GM21717 (cell line): ENCODE measurements at regions not wholly inside any gene's neighbourhood (a gene's known extent, or its start where the extent isn't known, plus 50 kb on each side); places are given as distances from the start of the nearest gene placed in this dataset.
"Not testable (repeated sequence)": the region's sequence is repeated elsewhere in the genome, so short reads cannot be mapped to it uniquely, and the experiment has no call there.

ENCODE experiments used
- ATAC-seq: cut with Tn5 transposase; IDR thresholded peaks from one replicate; pipeline ENCODE4 v1.9.1; 2021; ENCODE audit warnings: mild to moderate bottlenecking, moderate library complexity; ENCODE audit not compliant: unreplicated experiment

DNA sequence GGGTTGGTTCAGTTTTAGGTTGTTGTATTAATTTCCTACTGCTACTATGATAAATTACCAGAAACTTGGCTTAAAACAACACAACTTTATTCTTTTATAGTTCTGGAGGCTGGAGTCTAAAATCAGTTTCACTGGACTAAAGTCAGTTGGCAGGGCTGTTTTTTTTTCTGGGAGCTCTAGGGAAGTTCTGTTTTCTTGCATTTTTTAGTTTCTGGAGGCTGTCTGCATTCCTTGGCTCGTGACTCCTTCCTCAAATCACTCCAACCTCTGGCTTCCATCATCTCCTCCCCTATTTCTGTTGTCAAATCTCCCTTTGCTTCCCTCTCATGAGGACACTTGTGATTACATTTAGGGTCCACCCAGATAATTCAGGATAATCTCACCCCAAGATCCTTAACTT, 51.3 kb upstream of the SUB1 start:
- ATAC-seq = no peak

DNA sequence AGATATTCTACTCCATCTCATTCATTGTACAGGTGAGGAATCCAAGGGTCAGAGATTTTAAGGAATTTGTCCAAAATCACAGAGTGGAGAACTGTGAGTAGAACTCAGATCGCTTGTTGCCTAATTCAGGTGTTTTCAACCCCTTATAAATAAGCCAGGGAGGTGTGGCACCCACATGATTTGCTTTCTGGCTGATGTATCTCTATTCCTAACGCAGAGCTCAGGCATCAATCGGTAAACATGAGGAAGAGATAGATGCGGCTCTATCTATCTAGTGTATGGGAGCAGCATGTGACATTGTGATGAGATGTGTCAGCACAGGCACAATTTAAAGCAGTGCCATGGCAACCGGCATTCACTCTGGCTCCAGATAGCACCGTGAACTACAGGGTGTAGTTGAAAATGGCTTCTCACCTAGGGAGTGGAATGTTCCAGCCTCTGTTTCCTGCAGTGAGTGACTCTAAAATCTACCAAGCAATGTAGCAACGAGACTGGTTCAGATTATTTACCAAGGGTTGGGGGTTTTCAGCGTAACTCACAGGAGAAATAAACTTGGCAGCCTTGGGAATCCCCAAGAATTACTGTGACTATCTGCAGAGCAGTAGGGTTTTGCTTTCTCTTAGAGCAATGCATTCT, 53.4 kb upstream of the SUB1 start:
- ATAC-seq = peak; percentile 57

DNA sequence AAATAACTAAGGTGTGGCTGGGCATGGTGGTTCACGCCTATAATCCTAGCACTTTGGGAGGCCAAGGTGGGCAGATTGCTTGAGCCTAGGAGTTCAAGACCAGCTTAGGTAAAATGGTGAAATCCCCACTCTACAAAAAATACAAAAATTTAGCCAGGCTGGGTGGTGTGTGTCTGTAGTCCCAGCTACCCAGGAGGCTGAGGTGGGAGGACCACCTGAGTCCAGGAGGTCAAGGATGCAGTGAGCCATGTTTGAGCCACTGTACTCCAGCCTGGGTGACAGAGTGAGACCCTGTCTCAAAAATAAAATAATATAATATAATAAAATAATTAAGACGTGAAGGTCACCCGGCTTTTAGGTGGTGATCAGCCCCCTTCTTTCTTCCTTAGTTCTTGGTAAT, 58.0 kb upstream of the SUB1 start:
- ATAC-seq = not testable (repeated sequence)

DNA sequence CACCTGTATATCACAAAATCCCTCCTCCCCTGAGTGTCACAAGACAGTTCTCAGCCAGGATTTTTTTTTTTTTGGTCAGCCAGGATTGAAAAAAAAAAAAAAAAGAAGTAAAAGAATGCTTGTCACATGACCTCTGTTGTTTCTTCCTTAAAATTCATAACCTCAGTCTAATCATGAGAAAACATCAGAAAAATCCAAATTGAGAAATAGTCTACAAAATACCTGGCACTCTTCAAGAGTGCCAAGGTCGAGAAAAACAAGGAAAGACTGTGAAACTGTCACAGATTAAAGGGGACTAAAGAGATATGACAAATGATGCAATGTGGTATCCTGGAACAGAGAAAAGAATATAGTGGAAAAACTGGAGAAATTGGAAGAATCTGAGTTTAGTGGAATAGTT, 58.5 kb upstream of the SUB1 start:
- ATAC-seq = no peak

DNA sequence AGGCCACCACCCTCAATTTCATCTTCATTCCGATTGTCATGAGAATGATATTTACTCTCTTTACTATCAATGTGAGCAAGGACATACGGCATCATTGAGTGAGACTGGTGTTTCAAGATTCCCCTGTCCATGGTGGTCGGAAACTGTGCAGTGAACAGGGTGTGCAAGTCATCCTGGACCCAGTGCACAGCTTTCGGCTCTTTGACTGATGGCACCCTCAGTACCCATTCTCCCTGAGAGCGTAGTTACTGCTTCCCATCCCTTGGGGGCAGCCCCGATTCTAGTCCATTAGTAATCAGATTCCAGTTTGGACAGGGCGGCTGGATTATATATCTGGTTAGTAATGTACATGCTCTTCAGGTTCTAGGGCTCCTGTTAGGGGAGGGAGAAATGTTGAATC, 61.7 kb upstream of the SUB1 start:
- no peak for ATAC-seq

DNA sequence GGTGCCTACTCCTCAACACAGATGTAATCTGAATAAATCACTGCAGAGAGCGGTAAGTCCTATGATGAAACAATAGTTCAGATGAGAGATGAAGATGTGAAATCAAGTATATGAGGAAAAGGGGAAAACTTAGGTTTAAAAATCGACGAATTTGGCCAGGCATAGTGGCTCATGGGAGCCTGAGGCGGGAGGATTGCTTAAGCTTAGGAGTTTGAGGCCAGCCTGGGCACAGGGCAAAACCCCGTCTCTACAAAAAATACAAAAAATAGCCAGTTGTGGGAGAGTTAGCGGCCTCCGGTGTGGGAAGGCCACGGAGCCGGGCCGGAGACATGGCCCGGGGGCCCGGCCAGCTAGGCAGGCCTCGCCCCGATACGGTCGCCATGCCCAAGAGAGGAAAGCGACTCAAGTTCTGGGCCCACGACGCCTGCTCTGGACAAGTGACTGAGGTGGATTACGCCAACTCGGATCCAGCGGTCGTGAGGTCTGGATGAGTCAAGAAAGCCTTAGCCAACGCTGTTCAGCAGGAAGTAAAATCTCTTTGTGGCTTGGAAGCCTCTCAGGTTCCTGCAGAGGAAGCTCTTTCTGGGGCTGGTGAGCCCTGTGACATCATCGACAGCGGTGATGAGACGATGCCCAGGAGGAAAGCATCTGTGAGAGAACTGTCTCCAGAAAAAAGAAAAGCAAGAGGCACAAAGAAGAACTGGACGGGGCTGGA, 62.8 kb upstream of the SUB1 start:
- ATAC-seq = no peak

DNA sequence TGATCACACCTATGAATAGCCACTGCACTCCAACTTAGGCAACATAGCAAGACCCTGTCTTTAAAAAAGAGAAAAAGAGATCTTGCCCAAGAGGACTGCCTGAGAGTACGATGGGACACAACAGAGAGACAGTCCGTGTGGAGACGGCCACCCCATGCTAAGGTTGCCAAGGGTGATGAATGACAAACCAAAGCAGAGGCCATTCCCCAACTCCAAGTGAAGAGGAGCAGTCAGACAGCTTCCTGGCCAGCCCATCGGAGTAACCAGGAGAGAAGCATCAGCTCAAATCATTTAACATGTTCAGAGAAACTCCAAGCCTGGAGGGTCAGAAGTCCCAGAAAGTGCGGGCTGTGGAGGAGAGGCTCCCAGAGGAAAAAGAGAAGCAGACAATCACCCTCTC, 63.9 kb upstream of the SUB1 start:
- no peak for ATAC-seq

DNA sequence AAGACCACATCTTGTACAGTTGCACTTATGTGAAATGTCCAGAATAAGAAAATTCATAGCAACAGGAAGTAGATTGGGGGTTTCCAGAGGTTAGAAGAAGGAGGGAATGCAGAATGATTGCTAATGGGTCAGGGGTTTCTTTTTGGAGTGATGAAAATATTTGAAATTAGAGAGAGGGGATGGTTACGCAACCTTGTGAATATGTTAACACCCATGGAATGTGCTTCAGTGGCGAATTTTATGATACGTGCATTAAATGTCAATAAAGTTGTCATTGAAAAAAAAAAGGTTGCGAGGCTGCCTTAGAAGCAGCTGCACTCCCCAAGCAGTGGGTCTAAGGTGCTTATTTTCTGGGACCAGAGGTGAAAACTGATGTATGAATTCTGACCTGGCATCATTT, 64.4 kb upstream of the SUB1 start:
- no peak for ATAC-seq

DNA sequence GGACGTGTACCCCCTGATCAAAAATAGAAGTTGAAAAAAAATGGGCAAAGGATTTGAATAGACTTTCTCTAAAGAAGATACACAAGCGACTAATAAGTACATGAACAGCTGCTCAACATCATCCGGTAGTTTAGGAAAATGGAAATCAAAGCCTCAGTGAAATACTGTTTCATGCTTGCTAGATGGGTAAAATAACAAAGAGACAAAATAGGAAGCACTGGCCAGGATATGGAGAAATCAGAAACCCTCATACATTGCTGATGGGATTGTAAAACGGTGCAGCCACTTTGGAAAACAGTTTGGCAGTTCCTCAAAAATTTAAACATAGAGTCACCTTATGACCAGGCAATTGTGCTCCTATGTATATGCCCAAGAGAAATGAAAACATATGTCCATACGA, 65.0 kb upstream of the SUB1 start:
- ATAC-seq = no peak

DNA sequence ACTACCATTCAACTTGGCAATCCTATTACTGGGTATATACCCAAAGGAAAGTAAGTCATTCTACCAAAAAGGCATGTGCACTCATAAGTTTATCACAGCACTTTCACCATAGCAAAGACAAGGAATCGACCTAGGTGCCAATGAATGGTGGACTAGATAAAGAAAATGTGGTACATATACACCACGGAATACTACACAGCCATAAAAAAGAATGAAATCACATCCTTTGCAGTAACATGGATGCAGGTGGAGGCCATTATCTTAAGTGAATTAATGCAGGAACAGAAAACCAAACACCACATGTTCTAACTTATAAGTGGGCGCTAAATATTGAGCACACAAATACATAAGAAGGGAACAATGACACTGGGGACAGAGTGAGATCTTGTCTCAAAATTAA, 65.8 kb upstream of the SUB1 start:
- ATAC-seq = no peak

DNA sequence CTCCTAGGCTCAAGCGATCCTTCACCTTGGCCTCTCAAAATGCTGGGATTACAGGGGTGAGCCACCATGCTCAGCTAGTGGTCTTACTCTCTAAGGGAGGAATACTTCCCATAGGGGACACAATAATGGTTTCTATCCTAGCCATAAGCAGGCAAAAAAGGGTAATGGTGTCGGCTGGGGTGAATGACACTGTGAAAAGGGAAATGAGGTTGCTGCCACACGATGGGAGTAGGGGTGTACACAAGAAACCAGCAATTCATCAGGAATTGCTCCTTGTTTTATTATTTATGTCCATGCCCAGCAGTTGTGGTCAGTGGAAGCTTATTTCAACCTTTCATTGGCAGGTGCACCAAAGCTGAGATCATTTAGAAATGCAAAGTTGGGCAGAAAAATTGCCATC, 70.3 kb upstream of the ZFR start:
- ATAC-seq = no peak

DNA sequence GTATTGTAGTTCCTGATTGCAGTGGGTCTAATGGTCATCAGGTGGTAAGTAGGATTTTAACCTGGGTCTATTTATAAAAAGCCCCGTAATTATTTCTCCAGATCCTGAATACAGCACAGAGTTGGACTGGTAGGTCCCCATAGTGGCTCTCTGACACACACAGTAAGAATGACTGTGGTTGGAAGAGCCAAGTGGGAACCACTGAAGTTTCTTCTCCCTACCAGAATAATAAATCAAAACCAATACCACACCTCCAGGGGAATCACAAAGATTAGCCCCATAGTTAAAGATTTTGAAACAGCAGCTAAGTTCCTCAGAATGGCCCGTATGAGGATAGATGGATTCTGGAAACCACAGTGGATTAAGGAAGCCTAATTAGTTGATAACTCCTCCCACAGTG, 68.4 kb upstream of the ZFR start:
- ATAC-seq = no peak

DNA sequence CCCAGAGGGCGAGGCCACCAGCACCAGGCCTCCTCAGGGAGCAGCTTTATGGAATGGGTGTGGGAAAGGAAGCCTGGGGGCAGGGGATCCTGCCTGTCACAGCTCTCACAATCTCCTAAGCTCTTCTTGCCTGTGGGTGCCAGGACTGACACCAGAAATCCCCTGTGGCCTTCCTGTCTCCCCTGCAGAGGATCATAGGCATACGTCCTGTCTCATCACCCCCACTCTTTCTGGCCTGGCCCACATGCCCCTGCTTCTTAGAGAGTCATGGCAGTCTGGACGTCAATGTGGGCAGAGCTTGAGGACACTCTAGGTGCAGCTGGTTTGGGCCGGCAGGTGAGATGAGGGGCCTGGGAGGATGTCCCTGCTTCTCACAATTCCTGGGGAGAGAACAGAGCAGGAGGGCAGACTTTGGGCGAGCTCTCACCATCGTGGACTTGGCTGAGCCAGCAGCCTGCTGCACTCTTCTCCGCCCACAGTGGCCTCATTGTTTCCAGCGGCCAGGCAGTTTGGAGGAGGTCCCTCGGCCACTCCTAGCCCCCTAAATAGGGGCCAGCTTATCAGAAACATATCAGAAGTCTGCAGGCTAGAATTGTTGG, 67.3 kb upstream of the ZFR start:
- no peak for ATAC-seq

DNA sequence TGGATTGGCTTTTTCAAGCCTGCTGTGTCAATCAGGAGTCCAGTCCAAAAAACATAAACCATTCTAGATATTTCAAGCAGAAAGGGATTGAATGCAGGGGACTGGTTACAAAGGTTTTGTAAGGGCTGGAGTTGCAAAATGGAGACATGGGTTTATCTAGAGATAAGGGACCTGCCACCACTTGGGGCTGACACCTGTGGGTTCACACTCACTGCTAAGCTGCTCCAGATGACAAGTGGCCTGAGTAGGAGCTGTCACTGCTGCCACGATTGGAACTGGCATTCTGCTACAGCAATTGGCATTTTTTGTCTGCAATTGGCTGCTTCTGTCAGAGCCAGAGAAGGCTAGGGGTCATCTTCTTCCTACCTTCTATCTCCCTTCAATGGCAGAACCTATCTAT, 66.3 kb upstream of the ZFR start:
- no peak for ATAC-seq

DNA sequence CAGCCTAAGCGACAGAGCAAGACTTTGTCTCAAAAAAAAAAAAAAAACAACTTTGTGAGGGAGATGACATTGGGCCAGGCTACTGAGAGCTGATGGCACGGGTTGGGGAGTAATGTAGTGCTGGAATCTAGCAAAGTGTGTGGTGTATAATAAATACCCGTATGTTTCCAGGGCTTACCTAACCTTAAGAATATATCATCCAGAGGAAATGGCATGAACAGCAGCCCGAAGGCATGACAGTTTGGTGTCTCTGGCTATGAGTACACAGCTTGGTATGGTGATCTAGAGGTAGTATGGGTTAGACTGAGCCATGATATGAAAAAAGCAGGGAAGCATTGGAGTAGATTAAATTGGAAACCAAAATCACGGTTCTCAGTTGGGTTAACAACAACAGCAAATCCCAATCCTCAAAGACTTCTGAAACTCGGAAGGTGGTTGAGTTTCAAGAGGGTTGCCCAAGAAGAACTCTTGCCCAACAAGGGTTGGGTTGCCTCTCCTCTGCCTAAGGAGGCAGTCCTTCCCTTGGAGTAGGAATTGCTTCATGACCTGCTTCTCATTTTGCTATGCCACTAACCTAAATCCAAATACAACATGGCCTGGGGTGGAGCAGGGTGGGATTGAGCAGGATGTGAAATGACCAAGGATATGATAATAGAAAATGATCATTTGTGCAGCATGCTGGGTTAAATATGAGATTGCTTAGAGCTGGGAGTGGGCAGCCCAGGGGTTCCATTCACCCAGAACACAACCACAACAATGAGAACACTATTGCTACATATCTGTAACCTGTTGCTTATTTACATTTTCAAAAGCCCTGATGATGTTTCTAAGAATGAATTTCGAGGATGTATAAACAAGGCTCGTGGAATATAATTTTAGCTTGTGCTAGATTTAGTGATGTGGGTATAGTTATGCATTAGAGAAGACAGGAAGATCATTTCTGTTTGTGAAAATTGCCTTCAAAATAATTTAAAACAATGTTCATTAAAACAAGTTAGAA, 64.6 kb upstream of the ZFR start:
- ATAC-seq = no peak

DNA sequence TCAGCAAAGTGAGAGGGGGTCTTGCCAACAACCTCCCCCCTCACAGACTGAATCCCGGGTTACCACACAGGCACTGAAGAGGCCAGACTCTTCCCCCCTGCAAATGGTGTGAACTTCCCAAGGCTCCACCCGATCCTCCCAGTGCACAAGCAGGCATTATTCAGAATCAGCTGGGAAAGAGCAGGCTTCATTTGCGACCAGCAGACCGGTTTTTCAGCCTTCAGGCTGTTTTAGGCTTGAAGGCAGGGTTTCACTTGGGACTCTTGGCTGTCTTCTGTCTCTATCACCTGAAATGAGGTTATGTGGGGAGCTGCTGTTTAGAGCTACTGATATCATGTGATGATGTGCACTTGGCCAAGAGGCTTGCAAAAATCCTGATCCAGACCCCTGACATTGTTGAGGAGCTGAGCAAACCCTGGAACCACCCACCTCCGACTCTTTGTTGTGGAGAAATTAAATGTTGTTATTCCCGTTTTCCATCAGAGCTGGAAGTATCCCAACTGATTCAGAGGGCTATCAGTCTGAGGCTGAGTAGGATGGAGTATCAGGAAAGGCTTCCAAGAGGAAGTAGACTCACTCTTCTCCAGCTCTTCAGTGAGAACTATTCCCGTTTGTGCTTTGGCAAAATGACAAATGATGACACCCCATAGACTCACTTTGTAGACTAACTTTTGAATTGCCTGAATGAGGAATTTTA, 63.3 kb upstream of the ZFR start:
- ATAC-seq = no peak

DNA sequence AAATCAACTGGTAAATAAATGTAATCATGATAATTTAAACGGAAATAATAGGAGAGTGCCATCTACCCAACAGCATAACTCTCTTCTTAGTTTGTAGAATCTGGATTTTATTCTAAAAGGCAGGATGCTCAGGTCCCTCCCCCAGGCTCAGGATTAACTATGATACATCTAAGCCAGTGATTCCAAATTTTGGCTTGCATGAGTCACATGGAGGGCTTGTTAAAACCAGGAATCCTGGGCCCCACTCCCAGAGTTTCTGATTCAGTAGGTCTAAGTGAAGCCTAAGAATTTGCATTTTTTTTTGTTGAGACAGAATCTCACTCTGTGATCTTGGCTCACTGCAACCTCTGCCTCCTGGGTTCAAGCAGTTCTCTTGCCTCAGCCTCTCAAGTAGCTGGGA, 62.3 kb upstream of the ZFR start:
- ATAC-seq = no peak

DNA sequence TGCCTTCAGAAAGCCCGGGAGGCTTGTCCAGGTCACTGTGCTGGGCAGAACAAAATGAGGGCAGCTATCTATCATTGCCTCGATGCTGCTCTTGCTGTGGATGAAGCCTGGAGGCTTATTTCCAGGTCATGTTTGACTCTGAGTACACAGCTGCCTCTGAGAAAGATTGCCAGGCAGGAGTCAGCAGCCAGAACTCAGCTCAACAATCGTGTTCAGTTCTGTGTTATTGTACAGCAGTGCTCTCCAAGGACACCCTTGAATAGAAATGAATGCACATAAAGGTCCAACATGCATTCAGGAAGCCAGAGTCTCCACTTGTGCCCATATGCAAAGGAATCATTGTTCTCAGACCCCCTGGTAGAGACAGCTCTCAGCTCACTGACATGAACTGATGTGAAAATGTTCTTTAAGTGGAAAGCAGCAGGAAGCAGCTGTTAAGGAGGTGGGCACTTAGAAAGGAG, 61.7 kb upstream of the ZFR start:
- no peak for ATAC-seq

DNA sequence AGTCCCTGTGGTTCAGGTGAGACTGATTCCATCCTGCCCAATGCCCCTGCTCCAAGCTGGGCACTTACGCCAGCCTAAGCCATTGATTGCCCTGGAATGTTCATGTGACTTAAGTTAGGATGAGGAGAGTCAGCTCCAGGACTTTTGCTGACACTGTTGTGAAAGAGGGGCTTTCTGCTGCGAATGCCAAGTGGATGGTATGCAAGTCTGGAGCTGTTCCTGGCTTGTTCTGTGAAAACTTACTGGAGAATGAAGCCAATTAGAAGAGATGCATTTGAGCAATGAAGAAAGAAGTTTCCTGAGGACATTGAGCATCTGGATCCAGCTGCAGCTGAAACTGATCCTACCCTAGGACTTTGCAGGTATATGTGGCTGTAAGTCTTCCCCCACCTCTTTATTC, 61.2 kb upstream of the ZFR start:
- ATAC-seq = no peak

DNA sequence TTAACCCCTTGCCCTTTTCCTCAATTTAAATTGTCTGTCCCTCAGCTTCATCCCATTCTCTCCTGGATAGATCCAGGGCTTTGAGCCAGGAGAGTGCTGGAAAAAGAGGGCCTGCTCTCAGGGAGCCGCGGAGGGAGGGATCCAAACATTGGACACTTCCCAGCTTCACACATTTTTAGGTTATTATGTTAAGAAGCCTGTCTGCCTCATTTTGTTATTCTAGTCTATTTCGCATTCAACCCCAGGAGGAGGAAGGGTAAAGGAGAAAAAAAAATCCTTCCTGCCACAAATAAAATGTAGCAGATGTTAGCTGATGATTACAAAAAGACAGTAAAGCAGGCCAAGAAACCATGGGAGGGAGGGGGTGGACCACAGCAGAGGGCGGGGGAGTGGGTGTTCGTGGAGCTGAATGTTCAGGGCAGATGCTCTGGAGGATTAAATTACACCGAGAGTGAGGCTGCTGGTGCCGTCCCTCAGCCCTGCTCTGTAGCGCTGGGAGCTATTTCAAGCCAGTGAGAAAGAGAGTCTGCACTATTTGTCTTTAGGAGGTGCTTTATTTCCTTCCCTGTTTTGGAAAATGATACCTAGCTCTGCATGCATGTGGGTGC, 60.6 kb upstream of the ZFR start:
- no peak for ATAC-seq
